IMR-90 (cell line): ENCODE measurements at regions not wholly inside any gene's neighbourhood (a gene's known extent, or its start where the extent isn't known, plus 50 kb on each side); places are given as distances from the start of the nearest gene placed in this dataset.

Source experiments
- ATAC-seq: fragments of 200-7000 bp; cut with Tn5 transposase; 2 replicates; pipeline ENCODE4 v1.9.1; 2020; ENCODE audit warnings: low read depth, mild to moderate bottlenecking, moderate library complexity
- BruUV-seq: library from RNA; stranded (reverse); fragments of 400-500 nt; replicated peaks from 2 replicates; lab custom pipeline; 2021; lab: Mats Ljungman, UMichigan
- CTCF ChIA-PET: fragments of 300-600 bp; formaldehyde crosslinking; extraction: SDS; loops from one replicate; lab custom pipeline; 2021; ENCODE audit warnings: antibody characterized with exemption; lab: Yijun Ruan, JAX
- POLR2A ChIA-PET: fragments of 300-600 bp; sonication (Branson Sonifier 250); formaldehyde crosslinking; loops from one replicate; lab custom pipeline; 2022; ENCODE audit warnings: antibody characterized with exemption; ENCODE audit not compliant: unreplicated experiment; lab: Charles Lee
- DNase-seq: peaks from one replicate; pipeline ENCODE4 v3.0.0; 2013
- H2AFZ ChIP-seq: replicated peaks from 2 replicates; pipeline ENCODE3; 2013; ENCODE audit warnings: low read length, mild to moderate bottlenecking; ENCODE audit not compliant: poor library complexity
- H2AK5ac ChIP-seq: 2 replicates; pipeline ENCODE4 v1.6.1; 2013; ENCODE audit warnings: low read depth, low read length, inconsistent platforms
- H2AK9ac ChIP-seq: replicated peaks from 2 replicates; pipeline ENCODE3; 2013; ENCODE audit warnings: mild to moderate bottlenecking, low read depth, low read length, moderate library complexity; ENCODE audit not compliant: poor library complexity
- H2BK120ac ChIP-seq: 2 replicates; pipeline ENCODE4 v1.6.1; 2013; ENCODE audit warnings: low read depth, low read length, inconsistent platforms
- H2BK15ac ChIP-seq: 3 replicates; pipeline ENCODE4 v1.6.1; 2013; ENCODE audit warnings: low read depth, low read length, inconsistent platforms
- H2BK20ac ChIP-seq: 2 replicates; pipeline ENCODE4 v1.6.1; 2013; ENCODE audit warnings: low read depth, mild to moderate bottlenecking, inconsistent platforms, low read length, moderate library complexity
- H2BK5ac ChIP-seq: 2 replicates; pipeline ENCODE4 v1.6.1; 2013; ENCODE audit warnings: mild to moderate bottlenecking, low read depth, low read length, inconsistent platforms; ENCODE audit not compliant: poor library complexity, severe bottlenecking
- H3K14ac ChIP-seq: replicated peaks from 2 replicates; pipeline ENCODE4 v1.6.1; 2013; ENCODE audit warnings: low read depth, low read length, inconsistent platforms
- H3K18ac ChIP-seq: 2 replicates; pipeline ENCODE4 v1.6.1; 2013; ENCODE audit warnings: low read depth, low read length, control low read depth
- H3K23ac ChIP-seq: 2 replicates; pipeline ENCODE4 v1.6.1; 2013; ENCODE audit warnings: low read depth, low read length, inconsistent platforms
- H3K27ac ChIP-seq: 2 replicates; pipeline ENCODE4 v1.5.1; 2013; ENCODE audit warnings: mild to moderate bottlenecking, control low read depth, low read length; ENCODE audit not compliant: insufficient read depth
- H3K27me3 ChIP-seq: 2 replicates; pipeline ENCODE4 v1.6.1; 2013; ENCODE audit warnings: low read length; ENCODE audit not compliant: control insufficient read depth, insufficient read depth
- H3K36me3 ChIP-seq: 2 replicates; pipeline ENCODE4 v1.6.1; 2013; ENCODE audit warnings: low read length, mixed read lengths; ENCODE audit not compliant: control insufficient read depth, insufficient read depth
- H3K4ac ChIP-seq: 2 replicates; pipeline ENCODE4 v1.6.1; 2013; ENCODE audit warnings: low read depth, low read length, inconsistent platforms
- H3K4me1 ChIP-seq: 2 replicates; pipeline ENCODE4 v1.6.1; 2013; ENCODE audit warnings: low read length, mixed read lengths; ENCODE audit not compliant: control insufficient read depth, insufficient read depth
- H3K4me2 ChIP-seq: 2 replicates; pipeline ENCODE4 v1.6.1; 2013; ENCODE audit warnings: low read depth, mild to moderate bottlenecking, control low read depth, low read length, moderate library complexity
- H3K4me3 ChIP-seq: 2 replicates; pipeline ENCODE4 v1.5.1; 2013; ENCODE audit warnings: low read depth, mild to moderate bottlenecking, control low read depth, low read length, moderate library complexity; ENCODE audit not compliant: insufficient read depth
- H3K56ac ChIP-seq: 2 replicates; pipeline ENCODE4 v1.6.1; 2013; ENCODE audit warnings: low read length, inconsistent platforms; ENCODE audit not compliant: insufficient read depth; ENCODE audit errors: extremely low read depth
- H3K79me1 ChIP-seq, 2 experiments: 2 replicates each; pipeline ENCODE4 v1.6.1; 2013; ENCODE audit warnings: low read length in 2 of 2, inconsistent platforms in 1 of 2, low read depth in 1 of 2
- H3K9ac ChIP-seq: 2 replicates; pipeline ENCODE4 v1.6.1; 2013; ENCODE audit warnings: low read depth, low read length, control low read depth
- H3K9me1 ChIP-seq: 2 replicates; pipeline ENCODE4 v1.6.1; 2013; ENCODE audit warnings: low read length, inconsistent platforms; ENCODE audit not compliant: insufficient read depth
- H3K9me3 ChIP-seq: 2 replicates; pipeline ENCODE4 v1.6.1; 2013; ENCODE audit warnings: low read length; ENCODE audit not compliant: control insufficient read depth, insufficient read depth
- H4K20me1 ChIP-seq: 2 replicates; pipeline ENCODE4 v1.6.1; 2013; ENCODE audit warnings: low read length, inconsistent platforms; ENCODE audit not compliant: insufficient read depth
- H4K5ac ChIP-seq: 2 replicates; pipeline ENCODE4 v1.6.1; 2013; ENCODE audit warnings: mild to moderate bottlenecking, low read depth, low read length, control low read depth
- H4K8ac ChIP-seq, 2 experiments: 2 replicates each; pipeline ENCODE4 v1.6.1; 2013; ENCODE audit warnings: low read depth in 2 of 2, low read length in 2 of 2, control low read depth in 1 of 2, inconsistent platforms in 1 of 2
- H4K91ac ChIP-seq: 2 replicates; pipeline ENCODE4 v1.6.1; 2013; ENCODE audit warnings: low read depth, low read length, inconsistent platforms; ENCODE audit not compliant: insufficient read depth
- CEBPB ChIP-seq: IDR thresholded peaks from 2 replicates; pipeline ENCODE4 v1.6.1; 2012; ENCODE audit warnings: low read depth, low read length, improper control_type of control experiment
- CHD1 ChIP-seq: IDR thresholded peaks from 2 replicates; pipeline ENCODE4 v1.6.1; 2012; ENCODE audit warnings: low read depth, low read length, improper control_type of control experiment
- MAFK ChIP-seq: IDR thresholded peaks from 2 replicates; pipeline ENCODE4 v1.6.1; 2012; ENCODE audit warnings: low read depth, low read length, improper control_type of control experiment
- MAZ ChIP-seq: IDR thresholded peaks from 2 replicates; pipeline ENCODE4 v1.6.1; 2012; ENCODE audit warnings: low read depth, mild to moderate bottlenecking, low read length, improper control_type of control experiment, moderate library complexity, borderline replicate concordance
- WGBS, 2 experiments: methylation state at CpG; one replicate each; pipeline versions ENCODE4 v1.1.5 to v1.1.7; 2013; ENCODE audit warnings: missing lambda C conversion rate in 2 of 2; ENCODE audit not compliant: insufficient read length in 1 of 2; ENCODE audit errors: extremely low coverage in 2 of 2; 5-methylcytosine and 5-hydroxymethylcytosine counted together
- dilution Hi-C: fragments of 300-500 bp; cut with HindIII; formaldehyde crosslinking; loops from one replicate; pipeline ENCODE4 v1.14.3; 2018; ENCODE audit warnings: low sequenced_read_pairs; ENCODE audit not compliant: unreplicated experiment
- in situ Hi-C: fragments of 300-500 bp; cut with MboI; formaldehyde crosslinking; loops from 3 replicates; pipeline ENCODE4 v1.14.3; 2019; ENCODE audit warnings: low sequenced_read_pairs, inconsistent platforms, mixed read lengths
- intact Hi-C: fragments of 100-400 bp; cut with micrococcal nuclease; formaldehyde crosslinking; loops from 2 replicates; pipeline ENCODE4 v1.10.0; 2022
- TF ChIP-seq, protein P1 (sequence below): fragments of 150-350 bp; IDR thresholded peaks from 2 replicates; pipeline ENCODE4 v1.6.1; 2017; ENCODE audit warnings: mild to moderate bottlenecking, antibody characterized with exemption, low read length, low read depth
- TF ChIP-seq, protein P2 (sequence below): fragments of 150-350 bp; IDR thresholded peaks from 2 replicates; pipeline ENCODE4 v1.6.1; 2016; ENCODE audit warnings: low read depth, mild to moderate bottlenecking, low read length, moderate library complexity, borderline replicate concordance

DNA sequence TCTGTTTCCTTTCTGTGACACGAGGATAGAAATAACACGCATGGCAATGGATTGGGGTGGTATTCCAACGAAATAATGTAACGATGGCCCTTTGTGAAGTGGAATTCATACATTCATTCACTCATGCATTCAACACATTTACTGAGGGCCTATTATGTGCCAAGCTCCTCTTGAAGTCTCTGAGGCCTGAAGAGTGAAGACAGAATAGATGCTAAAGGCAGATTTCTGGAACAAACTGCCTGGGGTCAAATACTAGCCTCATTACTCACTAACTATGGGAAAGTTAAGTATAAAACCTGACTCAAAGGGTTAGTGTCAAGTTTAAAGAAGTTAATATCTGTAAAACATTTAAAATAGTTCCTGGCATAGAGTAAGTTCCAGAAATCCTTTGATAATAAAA is 279.6 kb upstream of the SULF2 start:
- Histone ChIP-seq H3K79me1 (no peaks in the 10 kb centered on the region), H3K4me1 (no peaks in the 10 kb centered on the region; the same call in 1 of the 2 replicates), H2BK120ac (no peak overlapping the region), H4K91ac (no peak overlapping the region), H3K4ac (no peak overlapping the region), H2BK5ac (no peak overlapping the region), H2BK15ac (no peak overlapping the region), H2AK5ac (no peak overlapping the region), H3K4me3 (no peak overlapping the region), H2BK20ac (no peak overlapping the region), H4K20me1 (no peaks in the 10 kb centered on the region), H3K23ac (no peak overlapping the region), H3K18ac (no peak overlapping the region), H4K8ac (no peak overlapping the region), H4K5ac (no peak overlapping the region), H3K27ac (no peak overlapping the region), H3K27me3 (no peaks in the 10 kb centered on the region), H2AK9ac (no peak overlapping the region), H3K9me1 (no peaks in the 10 kb centered on the region), H2AFZ (no peak overlapping the region), H3K56ac (no peak overlapping the region), H3K36me3 (no peaks in the 10 kb centered on the region), H3K4me2 (no peak overlapping the region), H3K9ac (no peak overlapping the region), H3K9me3 (peaks cover 7% of the 10 kb centered on the region; the same call in 1 of the 2 replicates), H3K14ac (no peak overlapping the region)
- no CpG with 5 or more reads among the region's 4 CpGs for WGBS, 2 experiments
- BruUV-seq: no TSS peak
- CTCF ChIA-PET: no interaction called here
- dilution Hi-C loops (no loop called here), intact Hi-C loops (no loop called here), in situ Hi-C loops (no loop called here)
- no peak for TF ChIP-seq MAFK
- TF ChIP-seq, protein P1, sequence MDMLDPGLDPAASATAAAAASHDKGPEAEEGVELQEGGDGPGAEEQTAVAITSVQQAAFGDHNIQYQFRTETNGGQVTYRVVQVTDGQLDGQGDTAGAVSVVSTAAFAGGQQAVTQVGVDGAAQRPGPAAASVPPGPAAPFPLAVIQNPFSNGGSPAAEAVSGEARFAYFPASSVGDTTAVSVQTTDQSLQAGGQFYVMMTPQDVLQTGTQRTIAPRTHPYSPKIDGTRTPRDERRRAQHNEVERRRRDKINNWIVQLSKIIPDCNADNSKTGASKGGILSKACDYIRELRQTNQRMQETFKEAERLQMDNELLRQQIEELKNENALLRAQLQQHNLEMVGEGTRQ: no peak
- no peak for TF ChIP-seq MAZ
- TF ChIP-seq, protein P2, sequence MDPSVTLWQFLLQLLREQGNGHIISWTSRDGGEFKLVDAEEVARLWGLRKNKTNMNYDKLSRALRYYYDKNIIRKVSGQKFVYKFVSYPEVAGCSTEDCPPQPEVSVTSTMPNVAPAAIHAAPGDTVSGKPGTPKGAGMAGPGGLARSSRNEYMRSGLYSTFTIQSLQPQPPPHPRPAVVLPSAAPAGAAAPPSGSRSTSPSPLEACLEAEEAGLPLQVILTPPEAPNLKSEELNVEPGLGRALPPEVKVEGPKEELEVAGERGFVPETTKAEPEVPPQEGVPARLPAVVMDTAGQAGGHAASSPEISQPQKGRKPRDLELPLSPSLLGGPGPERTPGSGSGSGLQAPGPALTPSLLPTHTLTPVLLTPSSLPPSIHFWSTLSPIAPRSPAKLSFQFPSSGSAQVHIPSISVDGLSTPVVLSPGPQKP: no peak
- no peak for TF ChIP-seq CHD1
- no peak for TF ChIP-seq CEBPB
- POLR2A ChIA-PET: no interaction called here
- ATAC-seq (no peak), DNase-seq (peak; percentile 11)
